ENCODE measurements at regions not wholly inside any gene's neighbourhood (a gene's known extent, or its start where the extent isn't known, plus 50 kb on each side); places are given as distances from the start of the nearest gene placed in this dataset.

DNA sequence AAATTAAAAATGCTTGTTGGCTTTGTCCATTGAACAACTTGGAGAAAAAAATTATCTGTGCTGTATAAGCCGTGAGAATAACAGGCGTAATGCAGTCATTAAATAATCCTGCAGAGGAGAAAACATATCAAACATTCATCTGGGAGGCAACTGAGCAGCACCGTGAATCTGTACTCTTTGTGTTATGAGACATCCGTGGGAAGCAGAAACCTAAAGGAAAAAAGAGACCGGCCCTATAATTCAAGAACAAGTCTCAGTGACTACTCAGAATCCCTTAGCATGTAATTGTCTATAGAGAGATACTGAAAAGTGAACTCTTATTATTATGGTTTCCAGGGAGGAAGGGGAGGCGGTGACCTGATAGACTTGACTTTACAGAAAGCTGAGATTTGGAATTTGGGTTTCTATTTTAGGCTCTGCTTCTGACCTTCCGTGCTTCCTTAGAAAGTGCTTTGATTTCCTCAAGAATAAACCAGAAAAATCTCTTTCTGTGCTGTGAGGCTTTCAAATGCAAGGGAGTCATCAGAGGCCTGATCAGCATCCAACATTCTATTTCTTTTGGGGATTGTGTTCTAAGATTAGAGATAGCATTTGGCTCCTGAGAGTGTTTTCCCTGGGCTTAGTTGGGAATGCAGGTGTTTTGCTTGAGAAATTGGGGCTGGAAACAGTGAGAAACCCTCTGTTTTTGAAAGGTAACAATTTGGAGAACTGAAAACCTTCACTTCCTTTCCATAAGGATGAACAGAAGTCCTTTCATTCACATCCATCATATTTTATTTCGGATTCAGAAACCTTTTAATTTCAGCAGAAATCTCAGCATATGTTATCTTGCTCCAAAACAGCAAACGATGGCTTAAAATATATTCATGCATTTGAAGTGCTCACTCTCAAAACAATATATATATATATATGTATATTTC, 296.7 kb downstream of the CSNK1G3 start:
- DNase-seq (ENCODE audit: low spot score): no peak

GRCh38 chr5:123807177-123807945, 295.4 kb downstream of the CSNK1G3 start:
- DNase-seq (ENCODE audit: low spot score): no peak

- DNase-seq (ENCODE audit: low spot score): no peak
Observed at GRCh38 chr5:123806644-123807043, 294.7 kb downstream of the CSNK1G3 start.

- DNase-seq (ENCODE audit: low spot score): no peak
Observed at GRCh38 chr5:123805300-123805699, 293.3 kb downstream of the CSNK1G3 start.

GRCh38 chr5:123803359-123803758, 291.4 kb downstream of the CSNK1G3 start:
- DNase-seq (ENCODE audit: low spot score): no peak

DNA sequence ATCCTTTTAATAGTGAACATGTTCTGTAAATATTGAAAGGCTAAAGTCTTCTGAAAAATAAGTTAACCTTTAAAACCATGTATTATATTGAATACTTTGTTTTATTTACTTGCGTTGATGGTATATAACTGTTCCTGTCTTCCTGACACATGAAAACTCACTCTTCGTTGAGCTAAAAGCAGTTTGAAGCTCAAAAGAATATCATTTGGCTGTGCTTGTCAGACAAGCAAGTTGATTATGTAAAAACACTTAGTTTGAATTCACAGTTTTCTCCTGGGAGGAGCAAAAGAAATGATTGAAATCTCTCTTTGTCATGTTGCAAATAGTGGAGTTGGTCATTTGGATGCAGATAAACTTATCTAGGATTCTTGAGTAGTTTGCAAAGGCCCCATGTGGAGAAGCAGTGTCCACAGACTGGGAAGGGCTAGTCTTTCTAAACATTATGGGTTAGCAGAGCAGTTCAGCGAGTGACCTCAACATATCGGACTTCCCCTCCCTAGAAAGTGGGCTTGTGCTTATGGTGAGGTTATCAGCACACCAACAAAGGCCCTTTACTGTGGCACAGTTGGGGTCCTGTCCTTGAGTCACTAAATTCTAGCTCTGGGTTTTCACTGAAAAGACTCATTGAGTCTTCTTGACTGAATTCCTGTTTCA, 290.4 kb downstream of the CSNK1G3 start:
- DNase-seq (ENCODE audit: low spot score): no peak

- DNase-seq (ENCODE audit: low spot score): no peak
Observed at GRCh38 chr5:123800640-123801039, 288.7 kb downstream of the CSNK1G3 start.

DNA sequence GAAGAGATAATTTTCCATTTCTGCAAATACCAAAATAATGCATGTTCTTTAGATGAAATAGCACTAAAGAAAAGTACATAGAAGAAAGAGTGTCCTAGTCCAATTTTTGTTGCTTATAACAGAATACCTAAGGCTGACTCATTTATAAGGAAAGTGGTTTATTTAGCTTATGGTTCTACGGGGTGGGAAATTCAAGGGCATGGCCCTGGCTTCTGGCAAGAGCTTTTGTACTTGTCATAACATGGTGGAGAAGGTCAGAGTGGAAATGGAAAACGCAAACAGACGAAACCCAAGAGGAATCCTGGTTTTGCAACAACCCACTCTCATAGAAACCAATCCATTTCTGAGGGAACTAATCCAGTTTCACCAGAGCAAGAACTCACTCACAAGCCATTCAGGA, 283.7 kb downstream of the CSNK1G3 start:
- no peak for DNase-seq (ENCODE audit: low spot score)

GRCh38 chr5:123790226-123790625, 278.2 kb downstream of the CSNK1G3 start:
- DNase-seq (ENCODE audit: low spot score): no peak

GRCh38 chr5:123787635-123788034, 275.7 kb downstream of the CSNK1G3 start:
- DNase-seq (ENCODE audit: low spot score): no peak

- no peak for DNase-seq (ENCODE audit: low spot score)
Observed at GRCh38 chr5:123787136-123787535, 275.2 kb downstream of the CSNK1G3 start.

DNA sequence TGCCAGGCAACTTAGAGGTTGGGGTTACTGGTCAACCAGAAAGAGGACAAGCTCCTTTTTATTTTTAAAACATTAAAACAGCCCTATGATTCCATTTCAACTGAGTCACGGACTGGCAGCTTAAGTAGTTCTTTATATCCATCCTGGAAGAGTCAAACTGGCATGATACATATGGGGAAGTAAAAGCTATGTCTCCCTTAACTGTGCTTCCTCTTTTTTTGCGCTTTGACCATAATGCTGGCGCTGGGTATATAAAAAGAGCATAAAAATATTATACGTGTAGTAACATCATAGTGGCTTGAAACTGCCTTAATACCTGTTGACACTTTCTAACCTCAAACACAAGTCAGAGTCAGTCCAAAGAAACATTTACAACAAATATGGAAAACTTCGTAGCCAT, 274.4 kb downstream of the CSNK1G3 start:
- no peak for DNase-seq (ENCODE audit: low spot score)

- no peak for DNase-seq (ENCODE audit: low spot score)
Observed at GRCh38 chr5:123785162-123786071, 273.4 kb downstream of the CSNK1G3 start.

GRCh38 chr5:123783421-123783820, 271.4 kb downstream of the CSNK1G3 start:
- DNase-seq (ENCODE audit: low spot score): no peak

GRCh38 chr5:123778641-123779040, 266.7 kb downstream of the CSNK1G3 start:
- no peak for DNase-seq (ENCODE audit: low spot score)

- DNase-seq (ENCODE audit: low spot score): no peak
Observed at GRCh38 chr5:123776761-123777160, 264.8 kb downstream of the CSNK1G3 start.

GRCh38 chr5:123771715-123772114, 259.7 kb downstream of the CSNK1G3 start:
- no peak for DNase-seq (ENCODE audit: low spot score)

GRCh38 chr5:123763201-123763600, 251.2 kb downstream of the CSNK1G3 start:
- no peak for DNase-seq (ENCODE audit: low spot score)

- DNase-seq (ENCODE audit: low spot score): no peak
Observed at GRCh38 chr5:123756816-123757215, 244.8 kb downstream of the CSNK1G3 start.

GRCh38 chr5:123756318-123756665, 244.3 kb downstream of the CSNK1G3 start:
- DNase-seq (ENCODE audit: low spot score): no peak

DNA sequence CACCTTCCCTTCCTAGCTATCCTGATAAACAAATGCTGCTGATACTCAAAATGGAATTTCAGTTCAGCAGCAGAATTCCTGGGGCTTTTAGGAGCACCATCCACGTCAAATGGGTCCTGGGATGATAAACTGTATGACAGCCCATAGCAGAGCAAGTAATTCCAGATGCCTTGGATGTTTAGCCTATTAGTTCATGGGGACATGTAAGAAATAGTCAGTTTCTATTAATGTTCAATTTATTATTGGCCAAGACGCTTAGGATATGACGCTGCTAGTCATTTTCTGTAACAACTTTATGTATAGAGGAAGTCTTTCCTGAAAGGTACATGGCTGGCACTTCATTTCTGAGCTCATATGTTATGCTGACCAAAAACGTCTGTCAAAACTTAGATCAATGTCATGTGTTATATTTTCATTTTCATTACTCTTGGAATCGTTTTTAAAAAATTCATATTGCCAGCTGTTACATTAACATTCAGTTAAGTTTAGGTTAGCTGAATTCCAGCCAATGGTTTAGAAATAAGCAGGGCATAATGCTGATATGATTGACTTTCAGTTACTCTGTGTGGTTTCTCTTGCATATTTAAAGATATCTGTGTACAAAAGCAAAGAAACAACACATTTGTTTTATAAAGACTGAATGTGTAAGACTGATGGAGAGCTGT, 243.8 kb downstream of the CSNK1G3 start:
- DNase-seq (ENCODE audit: low spot score): no peak
